Heart right ventricle (tissue), 16 donors: ENCODE measurements at regions not wholly inside any gene's neighbourhood (a gene's known extent, or its start where the extent isn't known, plus 50 kb on each side); places are given as distances from the start of the nearest gene placed in this dataset.
"Not testable (repeated sequence)": the region's sequence is repeated elsewhere in the genome, so short reads cannot be mapped to it uniquely, and the experiment has no call there.

Experiments
- ATAC-seq, 8 donors: fragments of 200-7000 bp; cut with Tn5 transposase; one replicate each; pipeline ENCODE4 v1.9.1; 2020; ENCODE audit warnings: mild to moderate bottlenecking in 8 of 8, moderate library complexity in 8 of 8, moderate number of reproducible peaks in 1 of 8
- DNase-seq, 2 donors: peaks; one replicate each; pipeline ENCODE4 v3.0.0-alpha.2; 2020
- H3K27ac ChIP-seq, 10 donors: fragments of 200-600 bp; sonication (generic) in 2 of 10; one replicate each; pipeline versions ENCODE4 v1.5.0 to v1.8.0; 2020 to 2022; ENCODE audit warnings: mild to moderate bottlenecking in 3 of 10
- H3K27me3 ChIP-seq, 7 donors: fragments of 200-600 bp; one replicate each; pipeline ENCODE4 v1.8.0; 2021 to 2022; ENCODE audit warnings: mild to moderate bottlenecking in 2 of 7
- H3K36me3 ChIP-seq, 9 donors: fragments of 200-600 bp; sonication (generic) in 1 of 9; one replicate each; pipeline versions ENCODE4 v1.5.0 to v1.8.0; 2020 to 2022; ENCODE audit warnings: mild to moderate bottlenecking in 2 of 9
- H3K4me1 ChIP-seq, 9 donors: fragments of 200-600 bp; sonication (generic) in 1 of 9; one replicate each; pipeline versions ENCODE4 v1.5.0 to v1.8.0; 2020 to 2022; ENCODE audit warnings: mild to moderate bottlenecking in 4 of 9
- H3K4me3 ChIP-seq, 10 donors: fragments of 200-600 bp; sonication (generic) in 2 of 10; one replicate each; pipeline versions ENCODE4 v1.5.0 to v1.8.0; 2020 to 2022; ENCODE audit warnings: mild to moderate bottlenecking in 7 of 10, moderate library complexity in 2 of 10
- H3K9me3 ChIP-seq, 11 donors: fragments of 200-600 bp in 10 of 11; sonication (generic) in 2 of 11; one replicate each; pipeline versions ENCODE4 v1.5.0 to v1.8.0; 2013 to 2022; ENCODE audit warnings: mild to moderate bottlenecking in 2 of 11, control low read depth in 1 of 11, moderate library complexity in 1 of 11
- WGBS, 2 donors: extraction: QIAGEN DNeasy Blood & Tissue Kit; methylation state at CpG; one replicate each; pipeline ENCODE4 v1.1.7; 2013; ENCODE audit warnings: inconsistent platforms in 1 of 2; 5-methylcytosine and 5-hydroxymethylcytosine counted together
- intact Hi-C, 10 donors: fragments of 100-400 bp; cut with DNase I; formaldehyde crosslinking; loops; one replicate each; pipeline versions ENCODE4 v1.11.1 to v1.14.2; 2022
- TF ChIP-seq, protein P1 (sequence below), 9 donors: fragments of 200-600 bp; sonication (generic) in 2 of 9; IDR thresholded peaks; one replicate each; pipeline versions ENCODE4 v1.5.0 to v1.8.0; 2021 to 2022; ENCODE audit warnings: antibody characterized with exemption in 9 of 9, mild to moderate bottlenecking in 5 of 9, moderate library complexity in 1 of 9
- donor health status: Arrhythmogenic right ventricular cardiomyopathy.
- donor health status: ischemic (EF 13 %, LVEDD 7.1; RV severe dilation, severe dysfunction).
- donor health status: healthy with polysubstance abuse.
- donor health status: DM: no; HTN: yes; CAD: no.
- donor health status: DM: no; HTN: no; CAD: no.
- donor health status: ischemic (EF 25% LVEDD 6.9; RV normal size, moderate dysfunction).
- donor health status: ischemic (EF 25% LVEDD 5.7; RV mildly dilated, moderate dysfunction).
- donor health status: healthy.
- donor health status: DM: yes; HTN: yes; CAD: no.
- donor health status: Ischemic cardiomyopathy.
- donor health status: ischemic (EF 35%, LVEDD 5.7; RV mildly dilated, moderate dysfunction).
- donor health status: nonischemic (EF 11% LVEDD 7.7; RV severe dilation, severe dysfunction).
- donor health status: DM: yes; HTN: yes; CAD: no.
- donor health status: PGD.
- donor health status: ischemic (EF 29% LVEDD 5.4; RV normal size, mild dysfunction).
- donor health status: nonischemic (EF 23%, LVEDD 6.1; RV moderate dilation, normal function).

- DNase-seq (no peak), ATAC-seq (no peak)
- Histone ChIP-seq H3K27me3 (no peaks in the 10 kb centered on the region), H3K9me3 (peaks cover 0 to 74% (median 18%) of the 10 kb centered on the region in 11 donors), H3K27ac (no peak overlapping the region), H3K4me3 (no peak overlapping the region), H3K4me1 (no peaks in the 10 kb centered on the region), H3K36me3 (no peaks in the 10 kb centered on the region)
- intact Hi-C loops, result no loop called here
- TF ChIP-seq, protein P1, sequence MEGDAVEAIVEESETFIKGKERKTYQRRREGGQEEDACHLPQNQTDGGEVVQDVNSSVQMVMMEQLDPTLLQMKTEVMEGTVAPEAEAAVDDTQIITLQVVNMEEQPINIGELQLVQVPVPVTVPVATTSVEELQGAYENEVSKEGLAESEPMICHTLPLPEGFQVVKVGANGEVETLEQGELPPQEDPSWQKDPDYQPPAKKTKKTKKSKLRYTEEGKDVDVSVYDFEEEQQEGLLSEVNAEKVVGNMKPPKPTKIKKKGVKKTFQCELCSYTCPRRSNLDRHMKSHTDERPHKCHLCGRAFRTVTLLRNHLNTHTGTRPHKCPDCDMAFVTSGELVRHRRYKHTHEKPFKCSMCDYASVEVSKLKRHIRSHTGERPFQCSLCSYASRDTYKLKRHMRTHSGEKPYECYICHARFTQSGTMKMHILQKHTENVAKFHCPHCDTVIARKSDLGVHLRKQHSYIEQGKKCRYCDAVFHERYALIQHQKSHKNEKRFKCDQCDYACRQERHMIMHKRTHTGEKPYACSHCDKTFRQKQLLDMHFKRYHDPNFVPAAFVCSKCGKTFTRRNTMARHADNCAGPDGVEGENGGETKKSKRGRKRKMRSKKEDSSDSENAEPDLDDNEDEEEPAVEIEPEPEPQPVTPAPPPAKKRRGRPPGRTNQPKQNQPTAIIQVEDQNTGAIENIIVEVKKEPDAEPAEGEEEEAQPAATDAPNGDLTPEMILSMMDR (IDR thresholded peaks at IDR 0.05), result no peak
Observed at GRCh38 chr1:118459871-118460270, 274.8 kb upstream of the SPAG17 start.

GRCh38 chr1:118453856-118454255 lies 268.8 kb upstream of the SPAG17 start:
- H3K4me3 ChIP-seq, H3K36me3 ChIP-seq, H3K4me1 ChIP-seq, H3K27me3 ChIP-seq, H3K27ac ChIP-seq, ATAC-seq, intact Hi-C loops, DNase-seq: not testable (repeated sequence)
- peaks cover 0 to 37% (median 3%) of the 10 kb centered on the region in 11 donors for H3K9me3 ChIP-seq
- WGBS, 2 donors, result 56 to 85% methylated on average over 1 of the region's 1 CpG

DNA sequence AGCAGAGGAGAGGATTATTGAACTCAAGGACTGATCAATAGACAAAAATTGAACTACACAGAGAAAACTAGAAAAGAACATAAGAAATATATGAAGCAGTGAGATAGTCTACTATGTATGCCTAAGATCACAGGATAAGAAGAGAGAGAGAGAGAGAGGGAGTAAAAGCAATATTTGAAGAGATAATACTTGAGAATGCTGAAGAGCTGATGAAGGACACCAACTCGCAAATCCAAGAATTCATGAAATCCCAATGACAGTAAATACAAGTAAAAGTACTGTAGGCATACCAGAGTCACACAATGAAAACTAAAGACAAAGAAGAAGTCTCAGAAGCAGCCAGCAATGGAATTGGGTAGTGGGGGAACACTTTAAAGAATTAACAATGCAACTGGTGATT lies 260.1 kb upstream of the SPAG17 start:
- peaks cover 0 to 16% (median 3%) of the 10 kb centered on the region in 11 donors for H3K9me3 ChIP-seq
- ATAC-seq (no peak), DNase-seq (no peak)
- TF ChIP-seq, protein P1 (IDR thresholded peaks at IDR 0.05), result no peak
- no peaks in the 10 kb centered on the region for H3K4me1 ChIP-seq
- no peak overlapping the region for H3K27ac ChIP-seq
- WGBS, 2 donors, result 76 to 88% methylated on average over 1 of the region's 1 CpG
- H3K4me3 ChIP-seq, result no peak overlapping the region
- H3K27me3 ChIP-seq, result no peaks in the 10 kb centered on the region
- no peaks in the 10 kb centered on the region for H3K36me3 ChIP-seq
- intact Hi-C loops, result no loop called here

DNA sequence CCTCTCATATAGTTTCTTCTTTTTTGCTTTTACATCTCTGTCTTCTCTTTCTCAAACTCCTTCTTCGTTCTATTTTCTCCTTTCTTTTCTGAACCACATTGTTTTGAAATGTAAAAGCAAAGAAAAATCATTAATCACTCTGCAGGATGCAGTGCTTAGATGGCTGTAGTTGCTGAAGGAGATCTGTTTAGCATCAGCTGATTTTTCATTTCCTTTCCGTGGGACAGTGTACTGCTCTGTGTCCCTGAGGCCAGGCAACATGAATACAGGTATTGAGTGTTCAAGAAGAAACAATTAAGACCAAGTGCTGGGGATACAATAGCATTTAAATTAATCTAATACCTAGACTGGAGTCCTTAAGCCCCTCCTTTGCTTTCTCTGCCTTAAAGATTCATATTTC lies 257.2 kb upstream of the SPAG17 start:
- DNase-seq (no peak), ATAC-seq (no peak)
- Histone ChIP-seq H3K9me3 (peaks cover 0 to 5% (median 0%) of the 10 kb centered on the region in 11 donors), H3K27me3 (no peaks in the 10 kb centered on the region), H3K36me3 (no peaks in the 10 kb centered on the region), H3K27ac (no peak overlapping the region), H3K4me1 (no peaks in the 10 kb centered on the region), H3K4me3 (no peak overlapping the region)
- 17 to 20% methylated on average over 2 of the region's 2 CpGs for WGBS, 2 donors
- intact Hi-C loops, result no loop called here
- TF ChIP-seq, protein P1 (IDR thresholded peaks at IDR 0.05), result no peak

GRCh38 chr1:118437664-118438063 lies 252.6 kb upstream of the SPAG17 start:
- Histone ChIP-seq H3K27ac (no peak overlapping the region), H3K9me3 (peaks cover 0 to 4% (median 0%) of the 10 kb centered on the region in 11 donors), H3K4me3 (no peak overlapping the region), H3K4me1 (no peaks in the 10 kb centered on the region), H3K36me3 (no peaks in the 10 kb centered on the region), H3K27me3 (peaks cover 0 to 5% (median 0%) of the 10 kb centered on the region in 7 donors)
- intact Hi-C loops, result no loop called here
- DNase-seq, result no peak
- TF ChIP-seq, protein P1 (IDR thresholded peaks at IDR 0.05), result no peak
- WGBS, 2 donors, result 85 to 87% methylated on average over 6 of the region's 6 CpGs
- ATAC-seq, result no peak
